WI38 (cell line): ENCODE measurements at regions not wholly inside any gene's neighbourhood (a gene's known extent, or its start where the extent isn't known, plus 50 kb on each side); places are given as distances from the start of the nearest gene placed in this dataset.

Source experiments
- H3K4me3 ChIP-seq: 2 replicates; pipeline ENCODE4 v1.5.1; 2011; ENCODE audit warnings: low read depth, mild to moderate bottlenecking, control low read depth, low read length
- TF ChIP-seq, protein P1 (sequence below): IDR thresholded peaks from 2 replicates; pipeline ENCODE4 v1.5.1; 2012; ENCODE audit warnings: low read depth, mild to moderate bottlenecking, control low read depth, low read length

GRCh38 chr10:126846959-126847358 lies 58.3 kb upstream of the DOCK1 start:
- H3K4me3 ChIP-seq = no peak overlapping the region
- TF ChIP-seq, protein P1, sequence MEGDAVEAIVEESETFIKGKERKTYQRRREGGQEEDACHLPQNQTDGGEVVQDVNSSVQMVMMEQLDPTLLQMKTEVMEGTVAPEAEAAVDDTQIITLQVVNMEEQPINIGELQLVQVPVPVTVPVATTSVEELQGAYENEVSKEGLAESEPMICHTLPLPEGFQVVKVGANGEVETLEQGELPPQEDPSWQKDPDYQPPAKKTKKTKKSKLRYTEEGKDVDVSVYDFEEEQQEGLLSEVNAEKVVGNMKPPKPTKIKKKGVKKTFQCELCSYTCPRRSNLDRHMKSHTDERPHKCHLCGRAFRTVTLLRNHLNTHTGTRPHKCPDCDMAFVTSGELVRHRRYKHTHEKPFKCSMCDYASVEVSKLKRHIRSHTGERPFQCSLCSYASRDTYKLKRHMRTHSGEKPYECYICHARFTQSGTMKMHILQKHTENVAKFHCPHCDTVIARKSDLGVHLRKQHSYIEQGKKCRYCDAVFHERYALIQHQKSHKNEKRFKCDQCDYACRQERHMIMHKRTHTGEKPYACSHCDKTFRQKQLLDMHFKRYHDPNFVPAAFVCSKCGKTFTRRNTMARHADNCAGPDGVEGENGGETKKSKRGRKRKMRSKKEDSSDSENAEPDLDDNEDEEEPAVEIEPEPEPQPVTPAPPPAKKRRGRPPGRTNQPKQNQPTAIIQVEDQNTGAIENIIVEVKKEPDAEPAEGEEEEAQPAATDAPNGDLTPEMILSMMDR = no peak

GRCh38 chr10:126847666-126848065 lies 57.6 kb upstream of the DOCK1 start:
- TF ChIP-seq, protein P1 = no peak
- no peak overlapping the region for H3K4me3 ChIP-seq

DNA sequence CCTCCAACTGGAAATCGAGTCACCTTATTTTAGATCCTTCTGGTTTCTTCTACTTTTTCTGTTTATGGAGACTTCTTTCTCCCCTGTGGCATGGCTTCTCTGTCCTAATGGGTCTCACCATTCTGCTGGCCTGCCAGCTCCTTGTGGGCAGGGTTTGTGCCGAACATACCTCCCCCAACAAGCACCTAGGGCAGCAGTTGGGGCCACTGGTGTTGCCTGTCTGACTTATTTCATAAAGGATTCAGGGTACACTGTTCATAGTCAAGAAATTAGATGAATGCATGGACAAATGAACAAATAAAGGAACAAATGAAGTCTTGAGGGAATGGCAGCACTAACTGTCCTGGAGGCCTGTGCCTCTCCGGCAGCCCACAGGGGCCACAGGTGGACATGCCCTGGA lies 55.6 kb upstream of the DOCK1 start:
- TF ChIP-seq, protein P1 = no peak
- no peak overlapping the region for H3K4me3 ChIP-seq

DNA sequence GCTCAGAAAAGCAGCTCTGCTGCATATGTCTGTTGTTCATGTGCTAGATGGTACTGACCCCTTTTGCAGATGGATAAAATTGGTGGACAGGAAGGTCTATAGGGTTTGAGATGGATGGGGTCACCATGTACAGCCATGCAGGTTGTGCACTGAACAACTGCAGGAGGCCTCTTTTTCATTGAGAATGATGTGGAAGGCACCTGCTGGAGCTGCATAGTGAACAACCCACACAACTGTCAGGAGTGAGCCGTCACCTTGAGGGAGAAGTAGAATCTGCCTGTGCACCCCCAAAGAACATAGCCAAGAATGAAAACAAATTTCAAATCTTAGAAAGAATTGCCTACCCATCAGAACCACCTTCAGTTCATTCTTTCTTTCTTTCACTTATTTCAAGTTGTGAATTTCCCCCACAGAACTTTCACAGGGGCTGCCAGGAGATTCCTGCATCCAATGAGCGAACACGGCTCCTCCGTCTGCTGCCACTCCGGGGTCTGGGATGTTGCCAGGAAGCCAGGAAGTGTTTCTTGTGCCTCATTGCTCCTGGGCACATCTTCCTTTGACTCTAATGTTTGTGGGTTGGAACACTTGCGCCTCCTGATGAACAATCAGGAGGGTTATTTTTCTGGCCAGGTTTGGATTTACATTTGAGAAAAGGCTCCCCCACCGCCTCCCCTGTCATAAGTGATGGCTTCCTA lies 53.7 kb upstream of the DOCK1 start:
- TF ChIP-seq, protein P1 = no peak

GRCh38 chr10:126854726-126855495 lies 50.3 kb upstream of the DOCK1 start:
- no peak overlapping the region for H3K4me3 ChIP-seq
- TF ChIP-seq, protein P1 = no peak

More for the DNA sequence above, 53.7 kb upstream of the DOCK1 start:
- H3K4me3 ChIP-seq = no peak overlapping the region
